C4-2B (cell line): ENCODE measurements at regions not wholly inside any gene's neighbourhood (a gene's known extent, or its start where the extent isn't known, plus 50 kb on each side); places are given as distances from the start of the nearest gene placed in this dataset.

ENCODE experiments used
- CTCF ChIP-seq: fragments of 450-650 bp; conservative IDR thresholded peaks from 2 replicates; pipeline ENCODE4 v1.5.1; 2017; ENCODE audit warnings: mild to moderate bottlenecking
- ZFX ChIP-seq: fragments of 450-650 bp; IDR thresholded peaks from 2 replicates; pipeline ENCODE4 v1.6.1; 2017

GRCh38 chr7:11297764-11298163 lies 324.1 kb downstream of the PHF14 start:
- TF ChIP-seq CTCF (no peak), ZFX (no peak)
